Lower leg skin (tissue), 4 donors: ENCODE measurements at regions not wholly inside any gene's neighbourhood (a gene's known extent, or its start where the extent isn't known, plus 50 kb on each side); places are given as distances from the start of the nearest gene placed in this dataset.

Source experiments
- DNase-seq, 2 donors: peaks; one replicate each; pipeline ENCODE4 v3.0.0-alpha.2; 2019; ENCODE audit warnings: low spot score in 2 of 2
- H3K4me3 ChIP-seq: fragments of 200-600 bp; sonication (generic); 2 replicates; pipeline ENCODE4 v1.5.1; 2017; ENCODE audit warnings: mild to moderate bottlenecking, low read depth; ENCODE audit not compliant: poor library complexity, severe bottlenecking
- CTCF ChIP-seq, 3 donors: fragments of 450-650 bp; IDR thresholded peaks; one replicate each; pipeline ENCODE4 v1.5.1; 2016; ENCODE audit warnings: antibody characterized with exemption in 3 of 3, mild to moderate bottlenecking in 3 of 3, moderate library complexity in 2 of 3
- POLR2A ChIP-seq, 2 donors: fragments of 450-650 bp; IDR thresholded peaks; one replicate each; pipeline ENCODE4 v1.6.1; 2016 to 2017; ENCODE audit warnings: antibody characterized with exemption in 2 of 2, mild to moderate bottlenecking in 1 of 2, moderate library complexity in 1 of 2
- WGBS, 2 donors: methylation state at CpG; one replicate each; pipeline ENCODE4 v1.1.5; 2018; 5-methylcytosine and 5-hydroxymethylcytosine counted together
- intact Hi-C: fragments of 100-400 bp; cut with DNase I; formaldehyde crosslinking; loops from one replicate; pipeline ENCODE4 v1.15.0; 2023; ENCODE audit warnings: low total_unique reads

GRCh38 chr3:177979703-177980102, 556.5 kb upstream of the KCNMB2 start:
- DNase-seq: no peak
- TF ChIP-seq POLR2A (IDR thresholded peaks at IDR 0.05) (no peak), CTCF (IDR thresholded peaks at IDR 0.05) (no peak)
- H3K4me3 ChIP-seq: no peak overlapping the region
- WGBS, 2 donors: 25 to 41% methylated on average over 1 of the region's 1 CpG
- intact Hi-C loops: no loop called here

- intact Hi-C loops: no loop called here
- H3K4me3 ChIP-seq: no peak overlapping the region
- no peak for DNase-seq
- TF ChIP-seq POLR2A (IDR thresholded peaks at IDR 0.05) (no peak), CTCF (IDR thresholded peaks at IDR 0.05) (no peak)
Observed at GRCh38 chr3:177981576-177981975, 554.7 kb upstream of the KCNMB2 start.

GRCh38 chr3:177982034-177982433, 554.2 kb upstream of the KCNMB2 start:
- H3K4me3 ChIP-seq: no peak overlapping the region
- no peak for DNase-seq
- 85 to 86% methylated on average over 1 of the region's 1 CpG for WGBS, 2 donors
- TF ChIP-seq CTCF (IDR thresholded peaks at IDR 0.05): no peak
- no peak for TF ChIP-seq POLR2A (IDR thresholded peaks at IDR 0.05)
- intact Hi-C loops: no loop called here

- intact Hi-C loops: no loop called here
- no peak overlapping the region for H3K4me3 ChIP-seq
- 79 to 88% methylated on average over 3 of the region's 3 CpGs for WGBS, 2 donors
- DNase-seq: no peak
- TF ChIP-seq POLR2A (IDR thresholded peaks at IDR 0.05) (no peak), CTCF (IDR thresholded peaks at IDR 0.05) (no peak)
Observed at GRCh38 chr3:177983320-177983719, 552.9 kb upstream of the KCNMB2 start.

- no peak overlapping the region for H3K4me3 ChIP-seq
- intact Hi-C loops: no loop called here
- WGBS, 2 donors: 76 to 81% methylated on average over 6 of the region's 6 CpGs
- TF ChIP-seq CTCF (IDR thresholded peaks at IDR 0.05): no peak
- no peak for TF ChIP-seq POLR2A (IDR thresholded peaks at IDR 0.05)
- DNase-seq: no peak
Observed at GRCh38 chr3:177992993-177993970, 543.0 kb upstream of the KCNMB2 start.
